Body of pancreas (tissue), 4 donors: ENCODE measurements at regions not wholly inside any gene's neighbourhood (a gene's known extent, or its start where the extent isn't known, plus 50 kb on each side); places are given as distances from the start of the nearest gene placed in this dataset.
"Not testable (repeated sequence)": the region's sequence is repeated elsewhere in the genome, so short reads cannot be mapped to it uniquely, and the experiment has no call there.

Source experiments
- ATAC-seq: fragments of 150-250 bp; one replicate; pipeline ENCODE4 v1.9.1; 2016
- DNase-seq, 4 donors: peaks; one replicate each; pipeline ENCODE4 v3.0.0-alpha.2; 2019
- H3K27ac ChIP-seq, 4 donors: fragments of 200-600 bp; sonication (generic); 1 replicate in 3 of 4; 2 replicates in 1 of 4; pipeline versions ENCODE4 v1.5.1 to v1.6.1; 2016 to 2019; ENCODE audit warnings: mild to moderate bottlenecking in 1 of 4, mixed read lengths in 1 of 4, moderate library complexity in 1 of 4
- H3K27me3 ChIP-seq, 2 donors: fragments of 200-600 bp; sonication (generic); one replicate each; pipeline ENCODE4 v1.6.0; 2016; ENCODE audit warnings: mild to moderate bottlenecking in 1 of 2
- H3K36me3 ChIP-seq, 2 donors: fragments of 200-600 bp; sonication (generic); replicated peaks in 1 of 2; 2 replicates each; pipeline ENCODE4 v1.5.1; 2016; ENCODE audit warnings: low read depth in 2 of 2; ENCODE audit not compliant: insufficient read depth in 1 of 2
- H3K4me1 ChIP-seq: fragments of 200-600 bp; sonication (generic); one replicate; pipeline ENCODE4 v1.6.0; 2016
- H3K4me3 ChIP-seq, 2 donors: fragments of 200-600 bp; sonication (generic); 1 replicate in 1 of 2; 2 replicates in 1 of 2; pipeline ENCODE4 v1.5.1; 2016 to 2019
- H3K9me3 ChIP-seq, 3 donors: fragments of 200-600 bp; sonication (generic); 1 replicate in 2 of 3; 2 replicates in 1 of 3; pipeline ENCODE4 v1.5.1; 2016
- POLR2A ChIP-seq, 3 donors: fragments of 450-650 bp; IDR thresholded peaks; one replicate each; pipeline ENCODE4 v1.6.1; 2016; ENCODE audit warnings: antibody characterized with exemption in 3 of 3, mild to moderate bottlenecking in 2 of 3
- WGBS, 2 donors: methylation state at CpG; one replicate each; pipeline ENCODE4 v1.1.5; 2017; 5-methylcytosine and 5-hydroxymethylcytosine counted together
- intact Hi-C: fragments of 100-400 bp; cut with DNase I; formaldehyde crosslinking; loops from one replicate; pipeline ENCODE4 v1.15.1; 2023
- TF ChIP-seq, protein P1 (sequence below), 7 experiments: fragments of 450-650 bp in 4 of 7; fragments of 200-600 bp in 3 of 7; sonication (generic) in 3 of 7; IDR thresholded peaks; one replicate each; pipeline ENCODE4 v1.5.1; 2016 to 2019; ENCODE audit warnings: antibody characterized with exemption in 7 of 7

DNA sequence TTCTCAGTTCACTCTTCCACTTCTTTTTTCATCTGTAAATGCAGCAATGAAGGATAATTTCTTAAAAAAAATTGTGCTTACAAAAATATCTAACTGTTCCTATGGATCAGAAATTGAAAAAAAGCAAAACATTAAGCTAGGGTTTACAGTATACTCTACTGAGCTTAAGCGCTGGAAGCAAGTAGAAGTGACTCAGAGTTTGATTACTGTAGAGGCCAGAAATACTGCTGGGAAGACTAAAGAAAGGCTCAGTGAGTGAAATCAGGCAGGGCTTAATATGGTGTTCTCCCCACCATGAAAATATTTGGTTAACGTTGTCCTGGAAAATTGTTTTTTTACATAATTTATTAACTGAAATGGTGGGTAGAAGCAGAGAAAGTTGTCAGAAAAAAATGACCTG is 1061.8 kb upstream of the GRIA3 start:
- 55 to 73% methylated on average over 2 of the region's 2 CpGs for WGBS, 2 donors
- ATAC-seq, result no peak

DNA sequence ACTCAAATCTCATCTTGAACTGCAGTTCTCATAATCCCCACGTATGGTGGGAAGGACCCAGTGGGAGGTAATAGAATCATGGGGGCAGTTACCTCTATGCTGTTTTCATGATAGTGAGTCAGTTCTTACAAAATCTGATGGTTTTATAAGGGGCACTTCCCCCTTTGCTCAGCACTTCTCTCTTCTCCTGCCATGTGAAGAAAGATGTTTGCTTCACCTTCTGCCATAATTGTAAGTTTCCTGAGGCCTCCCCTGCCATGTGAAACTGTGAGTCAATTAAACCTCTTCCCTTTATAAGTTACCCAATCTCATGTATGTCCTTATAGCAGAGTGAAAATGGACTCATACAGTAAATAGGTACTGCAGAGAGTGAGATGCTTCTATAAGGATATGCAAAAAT is 1050.6 kb upstream of the GRIA3 start:
- WGBS, 2 donors, result 59 to 75% methylated on average over 1 of the region's 1 CpG
- H3K9me3 ChIP-seq, result no peaks in the 10 kb centered on the region
- no peak for DNase-seq
- no peaks in the 10 kb centered on the region for H3K27me3 ChIP-seq
- no peaks in the 10 kb centered on the region for H3K36me3 ChIP-seq
- no peak for TF ChIP-seq POLR2A (IDR thresholded peaks at IDR 0.05)
- TF ChIP-seq, protein P1, sequence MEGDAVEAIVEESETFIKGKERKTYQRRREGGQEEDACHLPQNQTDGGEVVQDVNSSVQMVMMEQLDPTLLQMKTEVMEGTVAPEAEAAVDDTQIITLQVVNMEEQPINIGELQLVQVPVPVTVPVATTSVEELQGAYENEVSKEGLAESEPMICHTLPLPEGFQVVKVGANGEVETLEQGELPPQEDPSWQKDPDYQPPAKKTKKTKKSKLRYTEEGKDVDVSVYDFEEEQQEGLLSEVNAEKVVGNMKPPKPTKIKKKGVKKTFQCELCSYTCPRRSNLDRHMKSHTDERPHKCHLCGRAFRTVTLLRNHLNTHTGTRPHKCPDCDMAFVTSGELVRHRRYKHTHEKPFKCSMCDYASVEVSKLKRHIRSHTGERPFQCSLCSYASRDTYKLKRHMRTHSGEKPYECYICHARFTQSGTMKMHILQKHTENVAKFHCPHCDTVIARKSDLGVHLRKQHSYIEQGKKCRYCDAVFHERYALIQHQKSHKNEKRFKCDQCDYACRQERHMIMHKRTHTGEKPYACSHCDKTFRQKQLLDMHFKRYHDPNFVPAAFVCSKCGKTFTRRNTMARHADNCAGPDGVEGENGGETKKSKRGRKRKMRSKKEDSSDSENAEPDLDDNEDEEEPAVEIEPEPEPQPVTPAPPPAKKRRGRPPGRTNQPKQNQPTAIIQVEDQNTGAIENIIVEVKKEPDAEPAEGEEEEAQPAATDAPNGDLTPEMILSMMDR (IDR thresholded peaks at IDR 0.05), result no peak
- intact Hi-C loops, result no loop called here
- H3K4me1 ChIP-seq, result no peaks in the 10 kb centered on the region
- no peak overlapping the region for H3K4me3 ChIP-seq
- no peak overlapping the region for H3K27ac ChIP-seq
- no peak for ATAC-seq

More for the DNA sequence above, 1061.8 kb upstream of the GRIA3 start:
- intact Hi-C loops, result no loop called here
- Histone ChIP-seq H3K9me3 (no peaks in the 10 kb centered on the region), H3K36me3 (no peaks in the 10 kb centered on the region), H3K4me3 (no peak overlapping the region), H3K27me3 (no peaks in the 10 kb centered on the region), H3K27ac (no peak overlapping the region), H3K4me1 (no peaks in the 10 kb centered on the region)
- no peak for DNase-seq
- TF ChIP-seq, protein P1 (IDR thresholded peaks at IDR 0.05), result no peak
- no peak for TF ChIP-seq POLR2A (IDR thresholded peaks at IDR 0.05)

DNA sequence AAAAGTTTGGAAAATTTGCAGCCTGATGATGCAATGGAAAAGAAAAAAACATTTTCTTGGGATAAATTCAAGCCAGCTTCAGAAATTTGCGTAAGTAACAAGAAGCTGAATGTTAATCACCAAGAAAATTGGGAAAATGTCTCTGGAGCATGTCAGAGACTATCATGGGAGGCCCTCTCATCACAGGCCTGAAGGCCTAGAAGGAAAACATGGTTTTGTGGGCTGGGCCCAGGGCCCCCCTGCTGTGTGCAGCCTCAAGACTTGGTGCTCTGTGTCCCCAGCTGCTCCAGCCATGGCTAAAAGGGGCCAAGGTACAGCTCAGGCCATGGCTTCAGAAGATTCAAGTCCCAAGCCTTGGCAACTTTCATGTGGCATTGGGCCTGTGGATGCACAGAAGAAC is 1049.8 kb upstream of the GRIA3 start:
- Histone ChIP-seq H3K4me3 (no peak overlapping the region), H3K27ac (no peak overlapping the region), H3K27me3 (no peaks in the 10 kb centered on the region), H3K4me1 (no peaks in the 10 kb centered on the region), H3K36me3 (no peaks in the 10 kb centered on the region), H3K9me3 (no peaks in the 10 kb centered on the region)
- ATAC-seq, result no peak
- DNase-seq, result no peak
- intact Hi-C loops, result no loop called here
- WGBS, 2 donors, result 33% methylated on average over 1 of the region's 1 CpG
- TF ChIP-seq POLR2A (IDR thresholded peaks at IDR 0.05), result no peak
- TF ChIP-seq, protein P1 (IDR thresholded peaks at IDR 0.05), result no peak

DNA sequence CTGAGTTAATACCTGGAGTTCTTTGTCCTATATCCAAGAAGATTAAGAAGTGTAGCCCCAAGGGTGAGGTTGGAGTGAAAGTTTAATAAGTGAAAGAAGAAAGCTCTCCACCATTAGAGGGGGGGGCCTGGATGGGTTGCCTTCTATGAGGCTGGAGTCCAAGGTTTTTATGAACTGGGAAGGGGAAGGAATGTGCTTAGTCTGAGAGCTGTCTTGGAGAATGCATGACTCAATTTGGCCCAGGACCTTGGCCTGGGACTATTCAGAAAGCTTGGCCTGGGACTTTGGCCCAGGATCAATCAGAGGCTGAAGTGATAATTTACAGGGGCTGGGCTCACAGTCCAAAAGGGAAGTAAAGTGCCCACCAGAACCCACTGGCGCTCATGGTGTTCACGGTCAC is 1049.0 kb upstream of the GRIA3 start:
- DNase-seq, result no peak
- Histone ChIP-seq H3K27ac (no peak overlapping the region), H3K4me1 (no peaks in the 10 kb centered on the region), H3K9me3 (no peaks in the 10 kb centered on the region), H3K4me3 (no peak overlapping the region), H3K27me3 (no peaks in the 10 kb centered on the region), H3K36me3 (no peaks in the 10 kb centered on the region)
- ATAC-seq, result no peak
- 71 to 100% methylated on average over 2 of the region's 2 CpGs for whole genome bisulfite sequencing, 2 donors
- intact Hi-C loops, result no loop called here
- TF ChIP-seq POLR2A (IDR thresholded peaks at IDR 0.05), result no peak
- TF ChIP-seq, protein P1 (IDR thresholded peaks at IDR 0.05), result no peak

DNA sequence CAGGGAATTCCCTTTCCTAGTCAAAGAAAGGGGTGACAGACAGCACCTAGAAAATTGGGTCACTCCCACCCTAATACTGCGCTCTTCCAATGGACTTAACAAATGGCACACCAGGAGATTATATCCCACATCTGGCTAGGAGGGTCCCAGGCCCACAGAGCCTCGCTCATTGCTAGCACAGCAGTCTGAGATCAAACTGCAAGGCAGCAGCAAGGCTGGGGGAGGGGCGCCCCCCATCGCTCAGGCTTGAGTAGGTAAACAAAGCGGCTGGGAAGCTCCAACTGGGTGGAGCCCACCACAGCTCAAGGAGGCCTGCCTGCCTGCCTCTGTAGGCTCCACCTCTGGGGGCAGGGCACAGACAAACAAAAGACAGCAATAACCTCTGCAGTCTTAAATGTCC is 1043.9 kb upstream of the GRIA3 start:
- H3K27me3 ChIP-seq, DNase-seq, H3K4me3 ChIP-seq, H3K36me3 ChIP-seq, H3K9me3 ChIP-seq, H3K4me1 ChIP-seq, H3K27ac ChIP-seq, ATAC-seq, intact Hi-C loops: not testable (repeated sequence)
- 88 to 91% methylated on average over 4 to 5 of the region's 5 CpGs for WGBS, 2 donors
